ENCODE measurements at regions not wholly inside any gene's neighbourhood (a gene's known extent, or its start where the extent isn't known, plus 50 kb on each side); places are given as distances from the start of the nearest gene placed in this dataset.
"Not testable (repeated sequence)": the region's sequence is repeated elsewhere in the genome, so short reads cannot be mapped to it uniquely, and the experiment has no call there.

DNA sequence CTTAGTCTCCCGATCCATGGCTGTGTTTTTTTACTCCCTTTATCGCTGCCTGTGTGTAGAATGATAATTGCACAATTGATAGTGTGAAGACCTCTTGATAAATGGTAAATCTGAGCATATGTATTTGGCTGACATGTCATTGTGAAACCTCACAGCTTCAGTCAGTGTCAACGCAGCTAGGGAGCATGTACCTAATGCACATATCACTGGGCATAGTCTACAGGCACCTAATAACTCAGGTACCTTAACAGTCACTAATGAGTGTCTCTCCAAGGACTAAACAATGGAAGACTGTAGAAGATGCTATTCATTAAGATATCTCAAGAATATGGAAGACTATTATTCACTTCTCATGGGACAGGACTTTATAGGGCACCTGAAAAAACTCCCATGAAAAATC, 101.0 kb upstream of the PTPN20 start:
- DNase-seq: not testable (repeated sequence)

DNA sequence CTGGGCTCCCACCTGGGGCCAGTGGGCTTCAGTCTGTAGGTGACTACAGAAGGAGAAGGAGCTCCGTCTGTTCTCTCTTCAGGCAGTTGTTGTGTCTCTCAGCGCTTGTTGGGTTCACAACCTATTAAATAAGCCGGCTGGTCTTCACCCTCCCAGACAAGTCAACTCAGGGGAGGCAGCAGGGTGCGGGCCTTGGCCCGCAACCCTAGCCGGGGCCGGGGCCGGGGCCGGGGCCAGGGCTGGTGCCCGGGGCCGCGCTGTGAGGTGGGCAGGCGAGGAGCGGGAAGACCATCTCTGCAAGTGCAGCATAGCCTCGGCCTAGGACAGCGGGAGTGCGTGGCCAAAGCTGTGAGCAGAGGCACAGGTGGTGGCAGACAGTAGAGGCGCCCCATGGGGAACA, 95.1 kb upstream of the PTPN20 start:
- DNase-seq: not testable (repeated sequence)

DNA sequence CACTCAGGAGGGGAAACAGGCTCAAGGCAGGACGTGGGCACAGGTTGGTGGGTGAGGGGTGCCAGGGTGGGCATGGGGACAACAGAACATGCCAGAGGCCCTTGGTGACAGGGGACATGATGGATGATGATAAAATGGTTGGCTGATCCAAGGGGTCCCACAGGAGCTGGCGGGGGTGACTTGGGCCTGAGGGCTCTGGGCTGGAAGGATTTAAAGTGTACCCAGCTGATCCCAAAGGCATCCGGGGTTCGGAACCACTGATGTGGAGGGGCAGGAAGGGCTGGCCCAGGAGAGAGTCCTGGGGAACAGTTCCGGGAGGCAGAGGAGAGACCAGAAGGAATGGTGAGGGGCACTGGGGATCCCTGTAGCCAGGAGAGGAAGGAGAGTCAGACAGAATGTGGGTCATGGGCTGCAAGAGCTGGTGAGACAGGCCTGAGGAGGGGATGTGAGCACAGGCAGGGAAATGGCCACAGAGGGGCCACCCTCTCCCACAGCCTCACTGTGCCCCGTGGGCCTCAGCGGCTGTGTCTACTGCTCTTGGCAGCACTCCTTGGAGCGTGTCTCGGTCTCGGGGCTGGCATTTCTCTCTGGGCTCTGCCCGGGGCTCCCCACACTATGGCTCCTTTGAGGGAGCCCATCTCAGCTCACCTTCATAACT, 70.7 kb upstream of the PTPN20 start:
- DNase-seq: not testable (repeated sequence)

DNA sequence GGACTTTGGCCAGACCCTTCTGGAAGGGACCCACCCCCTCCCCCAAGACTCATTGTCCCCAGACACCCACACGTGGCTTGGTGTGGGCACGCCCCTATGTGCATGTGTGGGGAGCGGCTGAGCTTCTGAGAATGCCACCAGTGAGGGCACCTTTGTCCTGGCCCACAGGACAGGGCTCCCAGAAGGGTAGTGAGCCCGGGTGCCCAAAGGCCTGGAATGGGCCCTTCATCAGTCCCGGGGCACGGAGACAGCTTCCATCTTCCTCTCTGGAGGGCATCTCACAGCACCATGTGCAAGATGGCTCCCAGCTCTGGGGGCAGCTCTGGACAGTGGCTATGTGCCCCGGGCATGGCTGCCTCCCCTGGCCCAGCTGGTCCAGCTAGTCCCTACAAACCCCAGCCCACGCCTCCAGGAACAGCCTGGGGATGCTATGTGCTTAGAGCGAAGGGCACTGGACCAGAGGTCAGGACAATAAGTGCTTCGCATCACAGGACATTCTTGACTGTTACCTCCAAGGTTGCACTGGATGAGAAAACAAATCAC, 70.1 kb upstream of the PTPN20 start:
- DNase-seq: not testable (repeated sequence)

DNA sequence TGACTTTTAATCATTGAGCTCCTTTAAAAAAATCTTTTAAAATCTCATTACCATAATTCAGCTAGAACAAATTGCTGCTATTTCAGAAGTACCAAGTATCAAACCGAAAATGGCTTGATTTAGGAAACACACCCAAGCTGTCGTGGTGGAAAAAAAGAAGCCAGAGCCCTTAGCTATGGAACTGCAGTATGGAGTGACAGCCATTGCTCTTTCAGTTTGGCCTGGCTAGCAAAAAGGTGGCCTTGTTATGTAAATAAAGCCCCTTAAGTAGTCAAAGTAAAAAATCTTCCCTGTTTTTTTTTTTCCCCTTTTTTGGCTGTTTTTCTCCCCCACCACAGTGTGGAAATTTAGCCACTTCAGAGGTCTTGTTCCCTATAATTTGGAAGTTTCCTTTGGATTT, 66.0 kb upstream of the PTPN20 start:
- DNase-seq: not testable (repeated sequence)

DNA sequence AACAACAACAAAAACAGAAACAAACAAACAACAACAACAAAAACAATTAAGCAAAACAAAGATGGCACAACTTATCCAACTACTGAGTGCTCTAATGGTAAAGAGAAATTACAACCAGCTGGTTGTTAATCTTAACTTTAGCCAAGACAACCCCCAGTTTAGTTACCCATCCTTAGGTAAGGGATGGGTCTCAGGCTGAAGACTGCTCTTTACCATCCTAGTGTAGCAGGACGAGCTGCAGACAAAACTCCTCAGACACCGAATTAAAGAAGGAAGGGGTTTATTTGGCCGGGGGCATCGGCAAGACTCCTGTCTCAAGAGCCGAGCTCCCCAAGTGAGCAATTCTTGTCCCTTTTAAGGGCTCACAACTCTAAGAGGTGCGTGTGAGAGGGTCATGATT, 65.6 kb upstream of the PTPN20 start:
- DNase-seq: not testable (repeated sequence)

DNA sequence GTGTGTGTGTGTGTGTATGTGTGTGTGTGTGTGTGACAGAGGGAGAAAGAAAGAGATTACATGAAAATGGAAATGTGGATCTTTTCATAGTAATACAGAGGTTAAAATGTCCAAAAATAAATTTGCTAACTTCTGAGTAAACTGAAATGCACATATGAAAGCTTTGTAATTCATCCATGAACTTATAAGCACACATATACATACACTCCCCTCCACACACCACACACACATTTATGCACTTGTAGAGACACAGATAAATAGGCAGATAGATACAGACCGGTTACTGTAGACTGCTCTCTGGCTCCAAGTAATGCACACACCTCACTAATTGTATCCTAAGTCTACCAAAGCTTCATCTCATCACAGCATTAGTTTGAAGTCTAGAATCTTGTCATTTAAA, 50.5 kb upstream of the PTPN20 start:
- not testable (repeated sequence) for DNase-seq
